A673 (cell line): ENCODE measurements at regions not wholly inside any gene's neighbourhood (a gene's known extent, or its start where the extent isn't known, plus 50 kb on each side); places are given as distances from the start of the nearest gene placed in this dataset.

Experiments used
- BruUV-seq: library from RNA; stranded (reverse); fragments of 400-500 nt; replicated peaks from 2 replicates; lab custom pipeline; 2021; lab: Mats Ljungman, UMichigan
- CTCF ChIA-PET: fragments of 300-600 bp; sonication (Branson Sonifier 250); formaldehyde crosslinking; loops from one replicate; lab custom pipeline; 2022; ENCODE audit warnings: antibody characterized with exemption; lab: Charles Lee
- POLR2A ChIA-PET: fragments of 300-600 bp; sonication (Branson Sonifier 250); formaldehyde crosslinking; loops from one replicate; lab custom pipeline; 2022; ENCODE audit warnings: antibody characterized with exemption; ENCODE audit not compliant: low non-redundant PET; lab: Charles Lee
- DNase-seq: peaks from one replicate; pipeline ENCODE4 v3.0.0-alpha.2; 2015; ENCODE audit warnings: low spot score
- H3K27ac ChIP-seq: fragments of 200-600 bp; sonication (generic); 2 replicates; pipeline ENCODE4 v1.5.1; 2016; ENCODE audit warnings: mixed run types, low read depth, mild to moderate bottlenecking, mixed read lengths, antibody characterized with exemption, low read length; ENCODE audit not compliant: poor library complexity, severe bottlenecking
- H3K27me3 ChIP-seq: fragments of 200-600 bp; sonication (generic); replicated peaks from 2 replicates; pipeline ENCODE4 v1.6.1; 2017; ENCODE audit warnings: mixed run types, low read depth, mild to moderate bottlenecking, mixed read lengths, antibody characterized with exemption, low read length; ENCODE audit not compliant: insufficient read depth, poor library complexity
- H3K36me3 ChIP-seq: fragments of 200-600 bp; sonication (generic); 2 replicates; pipeline ENCODE4 v1.6.1; 2016; ENCODE audit warnings: mixed run types, mild to moderate bottlenecking, mixed read lengths, antibody characterized with exemption, low read length; ENCODE audit not compliant: insufficient read depth, poor library complexity, severe bottlenecking
- H3K4me1 ChIP-seq: fragments of 200-600 bp; sonication (generic); 2 replicates; pipeline ENCODE4 v1.6.1; 2017; ENCODE audit warnings: mixed run types, mild to moderate bottlenecking, mixed read lengths, antibody characterized with exemption, low read length; ENCODE audit not compliant: insufficient read depth, poor library complexity, severe bottlenecking
- H3K4me3 ChIP-seq: fragments of 200-600 bp; sonication (generic); 2 replicates; pipeline ENCODE4 v1.5.1; 2016; ENCODE audit warnings: low read depth, mixed run types, mild to moderate bottlenecking, mixed read lengths, low read length; ENCODE audit not compliant: poor library complexity, severe bottlenecking
- H3K9me3 ChIP-seq: fragments of 200-600 bp; sonication (generic); 2 replicates; pipeline ENCODE4 v1.6.1; 2016; ENCODE audit warnings: mixed run types, low read depth, mild to moderate bottlenecking, mixed read lengths, antibody characterized with exemption, low read length; ENCODE audit not compliant: poor library complexity, severe bottlenecking
- EZH2 ChIP-seq: fragments of 200-600 bp; sonication (generic); IDR thresholded peaks from 2 replicates; pipeline ENCODE4 v1.6.1; 2017; ENCODE audit warnings: borderline replicate concordance, low read depth, mild to moderate bottlenecking, mixed read lengths, antibody characterized with exemption, low read length; ENCODE audit not compliant: poor library complexity, severe bottlenecking
- intact Hi-C: fragments of 100-400 bp; cut with micrococcal nuclease; formaldehyde crosslinking; loops from one replicate; pipeline ENCODE4 v1.10.0; 2022; ENCODE audit not compliant: unreplicated experiment
- TF ChIP-seq, protein P1 (sequence below): fragments of 300-800, 200-600 bp; sonication (generic); conservative IDR thresholded peaks from 2 replicates; pipeline ENCODE4 v1.5.1; 2017; ENCODE audit warnings: low read depth, mild to moderate bottlenecking, antibody characterized with exemption, low read length, moderate library complexity, mixed read lengths

DNA sequence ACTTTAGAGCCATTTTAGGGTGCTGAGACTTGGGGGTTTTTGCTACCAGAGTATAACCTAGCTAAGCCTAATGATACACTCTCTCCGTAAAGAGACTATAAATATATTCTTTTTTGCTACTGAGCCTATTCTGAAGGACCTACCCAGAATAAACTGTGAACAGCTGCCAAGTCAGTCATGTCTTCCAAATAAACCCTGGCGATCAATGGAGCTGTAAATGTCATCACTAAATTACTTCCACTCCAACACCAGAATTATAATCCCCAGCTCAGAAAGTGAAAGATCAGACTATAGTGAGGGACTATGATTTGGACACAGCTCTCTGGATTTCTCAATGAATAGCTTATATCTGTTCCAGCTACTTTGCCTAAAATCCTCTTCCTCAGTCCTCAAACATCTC, 178.9 kb downstream of the METTL4 start:
- no peak for DNase-seq
- Histone ChIP-seq H3K4me1 (no peaks in the 10 kb centered on the region), H3K4me3 (no peak overlapping the region), H3K27me3 (peaks cover 29% of the 10 kb centered on the region), H3K36me3 (no peaks in the 10 kb centered on the region), H3K9me3 (peaks cover 7% of the 10 kb centered on the region), H3K27ac (no peak overlapping the region)
- ChIA-PET CTCF (no interaction called here), POLR2A (no interaction called here)
- TF ChIP-seq, protein P1, sequence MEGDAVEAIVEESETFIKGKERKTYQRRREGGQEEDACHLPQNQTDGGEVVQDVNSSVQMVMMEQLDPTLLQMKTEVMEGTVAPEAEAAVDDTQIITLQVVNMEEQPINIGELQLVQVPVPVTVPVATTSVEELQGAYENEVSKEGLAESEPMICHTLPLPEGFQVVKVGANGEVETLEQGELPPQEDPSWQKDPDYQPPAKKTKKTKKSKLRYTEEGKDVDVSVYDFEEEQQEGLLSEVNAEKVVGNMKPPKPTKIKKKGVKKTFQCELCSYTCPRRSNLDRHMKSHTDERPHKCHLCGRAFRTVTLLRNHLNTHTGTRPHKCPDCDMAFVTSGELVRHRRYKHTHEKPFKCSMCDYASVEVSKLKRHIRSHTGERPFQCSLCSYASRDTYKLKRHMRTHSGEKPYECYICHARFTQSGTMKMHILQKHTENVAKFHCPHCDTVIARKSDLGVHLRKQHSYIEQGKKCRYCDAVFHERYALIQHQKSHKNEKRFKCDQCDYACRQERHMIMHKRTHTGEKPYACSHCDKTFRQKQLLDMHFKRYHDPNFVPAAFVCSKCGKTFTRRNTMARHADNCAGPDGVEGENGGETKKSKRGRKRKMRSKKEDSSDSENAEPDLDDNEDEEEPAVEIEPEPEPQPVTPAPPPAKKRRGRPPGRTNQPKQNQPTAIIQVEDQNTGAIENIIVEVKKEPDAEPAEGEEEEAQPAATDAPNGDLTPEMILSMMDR = no peak
- TF ChIP-seq EZH2 = no peak
- intact Hi-C loops = no loop called here
- no TSS peak for BruUV-seq

DNA sequence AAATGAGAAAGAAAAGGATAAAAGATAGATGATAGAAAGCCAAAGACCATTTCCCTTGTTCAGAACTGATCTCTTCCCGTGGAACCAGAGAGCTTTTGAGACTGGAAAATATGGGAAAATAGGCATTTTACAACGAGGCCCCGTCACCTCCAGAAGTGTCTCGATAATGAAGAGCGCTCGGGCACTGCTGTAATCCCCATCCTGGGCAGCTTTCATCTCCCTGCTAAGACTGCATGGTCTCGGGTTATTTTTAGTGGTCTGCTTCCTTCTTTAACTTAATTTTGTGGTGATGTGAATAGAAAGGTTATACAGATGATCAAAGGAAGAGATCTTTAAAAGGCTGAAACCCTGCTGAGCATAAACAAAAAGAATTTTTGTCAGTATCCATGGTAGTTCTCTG, 176.6 kb downstream of the METTL4 start:
- CTCF ChIA-PET = interaction anchor here (0.5 kb wide), 1 partner anchor 432 kb away, joined by 4 read pairs; no protein-coding TSS in a partner anchor
- intact Hi-C loops = no loop called here
- Histone ChIP-seq H3K36me3 (no peaks in the 10 kb centered on the region), H3K9me3 (no peaks in the 10 kb centered on the region), H3K4me3 (no peak overlapping the region), H3K27me3 (peaks cover 29% of the 10 kb centered on the region), H3K4me1 (no peaks in the 10 kb centered on the region), H3K27ac (no peak overlapping the region)
- no peak for DNase-seq
- POLR2A ChIA-PET = no interaction called here
- no TSS peak for BruUV-seq
- no peak for TF ChIP-seq EZH2
- TF ChIP-seq, protein P1 = no peak

GRCh38 chr18:2395427-2396161, 175.7 kb downstream of the METTL4 start:
- no TSS peak for BruUV-seq
- TF ChIP-seq, protein P1 = no peak
- no peak for TF ChIP-seq EZH2
- Histone ChIP-seq H3K27ac (no peak overlapping the region), H3K4me3 (no peak overlapping the region), H3K4me1 (no peaks in the 10 kb centered on the region), H3K36me3 (no peaks in the 10 kb centered on the region), H3K27me3 (peaks cover 29% of the 10 kb centered on the region), H3K9me3 (no peaks in the 10 kb centered on the region)
- intact Hi-C loops = no loop called here
- ChIA-PET POLR2A (no interaction called here), CTCF (interaction anchor here (0.5 kb wide), 1 partner anchor 431 kb away, joined by 4 read pairs; no protein-coding TSS in a partner anchor)
- DNase-seq = no peak
